ENCODE measurements at regions not wholly inside any gene's neighbourhood (a gene's known extent, or its start where the extent isn't known, plus 50 kb on each side); places are given as distances from the start of the nearest gene placed in this dataset.

DNA sequence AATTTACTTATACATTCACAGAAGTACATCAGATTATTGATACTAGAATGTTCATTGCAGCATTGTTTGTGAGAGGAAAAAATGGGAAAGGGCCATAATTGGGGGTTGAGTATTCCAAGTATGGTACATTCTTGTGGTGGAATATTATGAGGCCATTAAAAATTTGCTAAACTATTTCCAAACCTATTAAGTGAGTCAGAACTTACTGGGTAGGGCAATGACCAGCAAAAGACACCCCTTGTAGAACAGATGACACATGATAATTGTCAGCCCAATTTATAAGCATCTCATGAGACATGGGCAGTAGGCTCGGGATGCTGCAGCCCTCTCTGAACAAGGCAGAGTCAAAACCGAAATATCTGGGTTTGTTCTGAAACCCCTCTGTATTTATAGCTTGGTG, 192.6 kb upstream of the IL12B start:
- TF ChIP-seq, protein P1, sequence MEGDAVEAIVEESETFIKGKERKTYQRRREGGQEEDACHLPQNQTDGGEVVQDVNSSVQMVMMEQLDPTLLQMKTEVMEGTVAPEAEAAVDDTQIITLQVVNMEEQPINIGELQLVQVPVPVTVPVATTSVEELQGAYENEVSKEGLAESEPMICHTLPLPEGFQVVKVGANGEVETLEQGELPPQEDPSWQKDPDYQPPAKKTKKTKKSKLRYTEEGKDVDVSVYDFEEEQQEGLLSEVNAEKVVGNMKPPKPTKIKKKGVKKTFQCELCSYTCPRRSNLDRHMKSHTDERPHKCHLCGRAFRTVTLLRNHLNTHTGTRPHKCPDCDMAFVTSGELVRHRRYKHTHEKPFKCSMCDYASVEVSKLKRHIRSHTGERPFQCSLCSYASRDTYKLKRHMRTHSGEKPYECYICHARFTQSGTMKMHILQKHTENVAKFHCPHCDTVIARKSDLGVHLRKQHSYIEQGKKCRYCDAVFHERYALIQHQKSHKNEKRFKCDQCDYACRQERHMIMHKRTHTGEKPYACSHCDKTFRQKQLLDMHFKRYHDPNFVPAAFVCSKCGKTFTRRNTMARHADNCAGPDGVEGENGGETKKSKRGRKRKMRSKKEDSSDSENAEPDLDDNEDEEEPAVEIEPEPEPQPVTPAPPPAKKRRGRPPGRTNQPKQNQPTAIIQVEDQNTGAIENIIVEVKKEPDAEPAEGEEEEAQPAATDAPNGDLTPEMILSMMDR (IDR thresholded peaks at IDR 0.05 in 8 of 11, conservative IDR thresholded peaks at IDR 0.05 in 3 of 11) = no peak
- no peak for TF ChIP-seq POLR2A (IDR thresholded peaks at IDR 0.05)
